DOHH2 (cell line): ENCODE measurements at regions not wholly inside any gene's neighbourhood (a gene's known extent, or its start where the extent isn't known, plus 50 kb on each side); places are given as distances from the start of the nearest gene placed in this dataset.

Experiments used
- H3F3A ChIP-seq: fragments of 200-600 bp; sonication (generic), shearing (Covaris generic); 2 replicates; pipeline ENCODE4 v1.6.0; 2016; ENCODE audit warnings: antibody characterized with exemption, mild to moderate bottlenecking; ENCODE audit not compliant: control insufficient read depth, insufficient read depth
- H3K27ac ChIP-seq: fragments of 200-600 bp; sonication (generic); 2 replicates; pipeline ENCODE4 v1.5.1; 2014; ENCODE audit warnings: low read depth, mild to moderate bottlenecking, low read length, moderate library complexity
- H3K27me3 ChIP-seq: fragments of 200-600 bp; sonication (generic); 2 replicates; pipeline ENCODE4 v1.6.1; 2014; ENCODE audit warnings: mild to moderate bottlenecking, low read length, mixed read lengths; ENCODE audit not compliant: control insufficient read depth
- H3K36me3 ChIP-seq: fragments of 200-600 bp; sonication (generic); 2 replicates; pipeline ENCODE4 v1.6.1; 2014; ENCODE audit warnings: mild to moderate bottlenecking, low read length, moderate library complexity, mixed read lengths; ENCODE audit not compliant: control insufficient read depth
- H3K4me1 ChIP-seq: fragments of 200-600 bp; sonication (generic); 2 replicates; pipeline ENCODE4 v1.6.1; 2014; ENCODE audit warnings: mild to moderate bottlenecking, low read length, mixed read lengths; ENCODE audit not compliant: control insufficient read depth
- H3K4me2 ChIP-seq: fragments of 200-600 bp; sonication (generic); 2 replicates; pipeline ENCODE4 v1.6.0; 2014; ENCODE audit warnings: mild to moderate bottlenecking, low read length, moderate library complexity
- H3K4me3 ChIP-seq: fragments of 200-600 bp; sonication (generic); 2 replicates; pipeline ENCODE4 v1.5.1; 2014; ENCODE audit warnings: mild to moderate bottlenecking, low read length, mixed read lengths
- H3K79me2 ChIP-seq: fragments of 200-600 bp; sonication (generic); 2 replicates; pipeline ENCODE4 v1.6.1; 2014; ENCODE audit warnings: mild to moderate bottlenecking, low read length, mixed read lengths; ENCODE audit not compliant: control insufficient read depth
- H3K9me2 ChIP-seq: fragments of 200-600 bp; sonication (generic); replicated peaks from 2 replicates; pipeline ENCODE4 v1.6.1; 2014; ENCODE audit warnings: mild to moderate bottlenecking, low read length, mixed read lengths; ENCODE audit not compliant: control insufficient read depth
- H3K9me3 ChIP-seq: fragments of 200-600 bp; sonication (generic); 2 replicates; pipeline ENCODE4 v1.6.1; 2014; ENCODE audit warnings: antibody characterized with exemption, low read length, mixed read lengths; ENCODE audit not compliant: control insufficient read depth, insufficient read depth
- H4K20me1 ChIP-seq: fragments of 200-600 bp; sonication (generic); 2 replicates; pipeline ENCODE4 v1.6.0; 2014; ENCODE audit warnings: low read depth, mild to moderate bottlenecking, antibody characterized with exemption, low read length, moderate library complexity; ENCODE audit not compliant: control insufficient read depth, insufficient read depth
- CTCF ChIP-seq: fragments of 200-600 bp; sonication (generic); IDR thresholded peaks from one replicate; pipeline ENCODE4 v1.5.1; 2014; ENCODE audit warnings: antibody characterized with exemption, mild to moderate bottlenecking, low read depth, low read length; ENCODE audit not compliant: poor library complexity, severe bottlenecking
- EZH2phosphoT487 ChIP-seq: fragments of 200-600 bp; sonication (generic); IDR thresholded peaks from 2 replicates; pipeline ENCODE4 v1.6.1; 2017; ENCODE audit warnings: borderline replicate concordance, mild to moderate bottlenecking, antibody characterized with exemption, low read length, moderate library complexity, mixed read lengths

- no peak for TF ChIP-seq EZH2phosphoT487
- no peak for TF ChIP-seq CTCF
- Histone ChIP-seq H3K4me3 (no peak overlapping the region), H3F3A (no peaks in the 10 kb centered on the region), H3K36me3 (no peaks in the 10 kb centered on the region), H3K79me2 (no peaks in the 10 kb centered on the region), H3K9me3 (no peaks in the 10 kb centered on the region), H4K20me1 (no peaks in the 10 kb centered on the region), H3K27me3 (no peaks in the 10 kb centered on the region; the same call in 1 of the 2 replicates), H3K4me1 (no peaks in the 10 kb centered on the region), H3K9me2 (no peaks in the 10 kb centered on the region), H3K4me2 (no peak overlapping the region), H3K27ac (no peak overlapping the region)
These were observed 54.8 kb upstream of the GPBP1 start for GRCh38 chr5:57119031-57119430.

- H3K36me3 ChIP-seq, result no peaks in the 10 kb centered on the region
- H3F3A ChIP-seq, result no peaks in the 10 kb centered on the region
- H3K4me2 ChIP-seq, result no peak overlapping the region
- H4K20me1 ChIP-seq, result no peaks in the 10 kb centered on the region
- no peaks in the 10 kb centered on the region for H3K9me2 ChIP-seq
- H3K27me3 ChIP-seq, result no peaks in the 10 kb centered on the region; the same call in 1 of the 2 replicates
- no peak overlapping the region for H3K27ac ChIP-seq
- H3K4me1 ChIP-seq, result no peaks in the 10 kb centered on the region
- no peak overlapping the region for H3K4me3 ChIP-seq
- H3K79me2 ChIP-seq, result no peaks in the 10 kb centered on the region
- no peak for TF ChIP-seq EZH2phosphoT487
- no peak for TF ChIP-seq CTCF
- H3K9me3 ChIP-seq, result no peaks in the 10 kb centered on the region
These were observed 49.8 kb upstream of the GPBP1 start for GRCh38 chr5:57124014-57124413.
